ENCODE measurements at regions not wholly inside any gene's neighbourhood (a gene's known extent, or its start where the extent isn't known, plus 50 kb on each side); places are given as distances from the start of the nearest gene placed in this dataset.

DNA sequence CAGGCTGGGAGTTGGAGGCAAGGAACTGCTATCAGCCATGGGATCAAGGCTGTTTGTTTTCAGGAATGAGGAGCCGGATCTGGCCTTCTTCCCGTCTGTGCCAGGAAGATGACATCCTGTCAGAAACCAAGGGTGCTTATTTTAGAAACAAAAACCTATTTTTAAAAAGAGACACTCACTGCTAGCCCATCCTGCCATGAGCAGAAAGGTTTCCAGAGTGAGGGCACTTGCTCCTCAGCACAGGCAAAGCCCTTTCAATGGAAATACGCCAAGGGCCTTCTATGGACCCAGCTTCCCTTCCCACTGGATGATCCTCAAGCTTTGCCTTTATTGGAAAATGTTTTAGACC is 132.6 kb upstream of the FSTL4 start:
- no peak for DNase-seq (ENCODE audit: low read depth in 2 of 2)
- no peaks in the 10 kb centered on the region for H3K79me2 ChIP-seq (ENCODE audit: control insufficient read depth, insufficient read depth, low read length)
- no peak overlapping the region for H3K27ac ChIP-seq (ENCODE audit: insufficient read depth, low read length)

DNA sequence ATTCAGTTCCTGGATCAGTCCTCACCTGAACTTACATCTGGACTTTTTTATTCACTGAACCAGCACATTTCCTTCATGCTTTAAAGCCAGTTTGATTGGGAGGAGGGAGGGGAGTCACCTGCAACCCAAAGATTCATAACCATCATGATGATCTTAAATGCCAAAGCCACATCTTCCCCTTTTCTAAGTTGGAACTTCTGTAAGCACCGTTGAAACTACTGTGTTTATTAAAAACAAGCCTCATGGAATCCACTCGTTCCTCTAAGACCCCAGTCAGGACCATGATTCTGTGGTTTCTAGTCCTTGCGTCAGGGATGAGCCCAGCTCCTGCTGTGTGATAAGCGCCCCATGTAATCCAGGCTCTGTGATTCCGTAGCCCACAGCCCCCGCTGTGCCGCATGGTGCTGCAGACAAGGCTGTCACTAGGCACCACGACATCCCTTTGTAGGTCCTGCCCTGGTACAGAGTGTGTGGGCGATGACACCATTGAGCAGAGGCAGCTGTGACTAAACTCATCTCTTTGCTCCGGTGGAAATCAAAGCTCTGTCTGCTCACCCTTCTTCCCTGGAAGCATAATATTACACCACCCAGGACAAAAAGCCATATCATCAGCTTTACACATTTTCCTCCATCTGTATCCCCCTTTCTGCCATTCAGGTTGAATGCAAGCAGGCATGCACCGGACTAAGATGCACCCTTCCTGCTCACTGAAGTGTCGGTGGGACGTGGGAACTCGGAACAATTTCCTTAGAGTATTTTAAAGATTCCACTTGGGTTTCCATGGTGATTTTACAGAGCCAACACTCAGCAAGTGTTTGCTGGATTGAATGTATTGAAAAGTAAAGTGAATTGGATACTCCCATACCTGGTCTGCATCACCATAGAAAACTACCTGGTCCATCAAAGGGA is 132.0 kb upstream of the FSTL4 start:
- Histone ChIP-seq H3K27ac (ENCODE audit: insufficient read depth, low read length) (no peak overlapping the region), H3K4me2 (ENCODE audit: extremely low read depth, insufficient read depth, low read length) (no peak overlapping the region), H3K4me1 (ENCODE audit: control insufficient read depth, extremely low read depth, insufficient read depth, low read length) (no peaks in the 10 kb centered on the region), H3K9me3 (ENCODE audit: control insufficient read depth, insufficient read depth, low read depth, low read length) (no peaks in the 10 kb centered on the region), H4K20me1 (ENCODE audit: control insufficient read depth, extremely low read depth, insufficient read depth, low read length) (no peaks in the 10 kb centered on the region), H3K79me2 (ENCODE audit: control insufficient read depth, insufficient read depth, low read length) (no peaks in the 10 kb centered on the region), H3K9ac (ENCODE audit: insufficient read depth, low read length) (no peak overlapping the region), H2AFZ (ENCODE audit: low read length) (no peak overlapping the region), H3K27me3 (ENCODE audit: control insufficient read depth, insufficient read depth, low read length) (no peaks in the 10 kb centered on the region), H3K36me3 (ENCODE audit: control insufficient read depth, insufficient read depth, low read length) (no peaks in the 10 kb centered on the region), H3K4me3 (replicated peaks in 1 of 4; ENCODE audit: control extremely low read depth in 1 of 4, insufficient read depth in 1 of 4, low read depth in 3 of 4, low read length in 4 of 4) (no peak overlapping the region)
- TF ChIP-seq EZH2 (IDR thresholded peaks at IDR 0.05; ENCODE audit: low read length, missing control alignments) (no peak), CTCF (conservative IDR thresholded peaks at IDR 0.05 in 1 of 2, IDR thresholded peaks at IDR 0.05 in 1 of 2; ENCODE audit: low read depth in 1 of 2, low read length in 2 of 2) (no peak)
- DNase-seq (ENCODE audit: low read depth in 2 of 2), result no peak

More for the DNA sequence above, 132.6 kb upstream of the FSTL4 start:
- H3K4me3 ChIP-seq (replicated peaks in 1 of 4; ENCODE audit: control extremely low read depth in 1 of 4, insufficient read depth in 1 of 4, low read depth in 3 of 4, low read length in 4 of 4), result no peak overlapping the region
- no peaks in the 10 kb centered on the region for H3K4me1 ChIP-seq (ENCODE audit: control insufficient read depth, extremely low read depth, insufficient read depth, low read length)
- H4K20me1 ChIP-seq (ENCODE audit: control insufficient read depth, extremely low read depth, insufficient read depth, low read length), result no peaks in the 10 kb centered on the region
- H2AFZ ChIP-seq (ENCODE audit: low read length), result no peak overlapping the region
- H3K9ac ChIP-seq (ENCODE audit: insufficient read depth, low read length), result no peak overlapping the region
- H3K27me3 ChIP-seq (ENCODE audit: control insufficient read depth, insufficient read depth, low read length), result no peaks in the 10 kb centered on the region
- no peak overlapping the region for H3K4me2 ChIP-seq (ENCODE audit: extremely low read depth, insufficient read depth, low read length)
- TF ChIP-seq CTCF (conservative IDR thresholded peaks at IDR 0.05 in 1 of 2, IDR thresholded peaks at IDR 0.05 in 1 of 2; ENCODE audit: low read depth in 1 of 2, low read length in 2 of 2) (no peak), EZH2 (IDR thresholded peaks at IDR 0.05; ENCODE audit: low read length, missing control alignments) (no peak)
- H3K36me3 ChIP-seq (ENCODE audit: control insufficient read depth, insufficient read depth, low read length), result no peaks in the 10 kb centered on the region
- H3K9me3 ChIP-seq (ENCODE audit: control insufficient read depth, insufficient read depth, low read depth, low read length), result no peaks in the 10 kb centered on the region

GRCh38 chr5:133742431-133742988 is 130.2 kb upstream of the FSTL4 start:
- Histone ChIP-seq H4K20me1 (ENCODE audit: control insufficient read depth, extremely low read depth, insufficient read depth, low read length) (no peaks in the 10 kb centered on the region), H3K36me3 (ENCODE audit: control insufficient read depth, insufficient read depth, low read length) (no peaks in the 10 kb centered on the region), H3K9me3 (ENCODE audit: control insufficient read depth, insufficient read depth, low read depth, low read length) (no peaks in the 10 kb centered on the region), H3K27ac (ENCODE audit: insufficient read depth, low read length) (no peak overlapping the region), H2AFZ (ENCODE audit: low read length) (no peak overlapping the region), H3K79me2 (ENCODE audit: control insufficient read depth, insufficient read depth, low read length) (no peaks in the 10 kb centered on the region), H3K27me3 (ENCODE audit: control insufficient read depth, insufficient read depth, low read length) (no peaks in the 10 kb centered on the region), H3K9ac (ENCODE audit: insufficient read depth, low read length) (no peak overlapping the region), H3K4me3 (replicated peaks in 1 of 4; ENCODE audit: control extremely low read depth in 1 of 4, insufficient read depth in 1 of 4, low read depth in 3 of 4, low read length in 4 of 4) (no peak overlapping the region), H3K4me2 (ENCODE audit: extremely low read depth, insufficient read depth, low read length) (no peak overlapping the region), H3K4me1 (ENCODE audit: control insufficient read depth, extremely low read depth, insufficient read depth, low read length) (no peaks in the 10 kb centered on the region)
- no peak for DNase-seq (ENCODE audit: low read depth in 2 of 2)
- no peak for TF ChIP-seq CTCF (conservative IDR thresholded peaks at IDR 0.05 in 1 of 2, IDR thresholded peaks at IDR 0.05 in 1 of 2; ENCODE audit: low read depth in 1 of 2, low read length in 2 of 2)
- no peak for TF ChIP-seq EZH2 (IDR thresholded peaks at IDR 0.05; ENCODE audit: low read length, missing control alignments)

Data from fibroblast of lung (primary cell).